ENCODE measurements at regions not wholly inside any gene's neighbourhood (a gene's known extent, or its start where the extent isn't known, plus 50 kb on each side); places are given as distances from the start of the nearest gene placed in this dataset.

- no peak for TF ChIP-seq CTCF (IDR thresholded peaks at IDR 0.05)
- POLR2A ChIA-PET, result no interaction called here
- CTCF ChIA-PET, result no interaction called here
- intact Hi-C loops (cut with micrococcal nuclease), result no loop called here
- Mint-ChIP-seq H3K27me3 (no peaks in the 10 kb centered on the region), H3K4me1 (no peaks in the 10 kb centered on the region), H3K36me3 (ENCODE audit: low read depth) (no peaks in the 10 kb centered on the region), H3K4me3 (no peak overlapping the region), H3K27ac (no peak overlapping the region), H3K9me3 (no peaks in the 10 kb centered on the region)
- DNase-seq, result no peak
- ATAC-seq (ENCODE audit: low read depth), result no peak
Observed at GRCh38 chr10:60607372-60607771, 170.9 kb upstream of the CDK1 start.

GRCh38 chr10:60606343-60607080 lies 171.8 kb upstream of the CDK1 start:
- Mint-ChIP-seq H3K4me3 (no peak overlapping the region), H3K4me1 (no peaks in the 10 kb centered on the region), H3K27ac (no peak overlapping the region), H3K27me3 (no peaks in the 10 kb centered on the region), H3K9me3 (no peaks in the 10 kb centered on the region), H3K36me3 (ENCODE audit: low read depth) (no peaks in the 10 kb centered on the region)
- POLR2A ChIA-PET, result no interaction called here
- no peak for TF ChIP-seq CTCF (IDR thresholded peaks at IDR 0.05)
- intact Hi-C loops (cut with micrococcal nuclease), result no loop called here
- DNase-seq (no peak), ATAC-seq (ENCODE audit: low read depth) (no peak)
- CTCF ChIA-PET, result no interaction called here

GRCh38 chr10:60605476-60605875 lies 172.8 kb upstream of the CDK1 start:
- Mint-ChIP-seq H3K27me3 (no peaks in the 10 kb centered on the region), H3K9me3 (no peaks in the 10 kb centered on the region), H3K27ac (no peak overlapping the region), H3K4me3 (no peak overlapping the region), H3K4me1 (no peaks in the 10 kb centered on the region), H3K36me3 (ENCODE audit: low read depth) (no peaks in the 10 kb centered on the region)
- no peak for TF ChIP-seq CTCF (IDR thresholded peaks at IDR 0.05)
- no peak for DNase-seq
- ChIA-PET POLR2A (no interaction called here), CTCF (no interaction called here)
- no peak for ATAC-seq (ENCODE audit: low read depth)
- intact Hi-C loops (cut with micrococcal nuclease), result no loop called here

GRCh38 chr10:60604342-60604741 lies 173.9 kb upstream of the CDK1 start:
- Mint-ChIP-seq H3K27me3 (no peaks in the 10 kb centered on the region), H3K9me3 (no peaks in the 10 kb centered on the region), H3K36me3 (ENCODE audit: low read depth) (no peaks in the 10 kb centered on the region), H3K27ac (no peak overlapping the region), H3K4me3 (no peak overlapping the region), H3K4me1 (no peaks in the 10 kb centered on the region)
- ATAC-seq (ENCODE audit: low read depth), result no peak
- CTCF ChIA-PET, result no interaction called here
- POLR2A ChIA-PET, result no interaction called here
- no peak for DNase-seq
- no peak for TF ChIP-seq CTCF (IDR thresholded peaks at IDR 0.05)
- intact Hi-C loops (cut with micrococcal nuclease), result no loop called here

- intact Hi-C loops (cut with micrococcal nuclease), result no loop called here
- no peak for ATAC-seq (ENCODE audit: low read depth)
- peaks cover 5% of the 10 kb centered on the region for H3K4me1 Mint-ChIP-seq
- CTCF ChIA-PET, result no interaction called here
- peaks cover 3% of the 10 kb centered on the region for H3K36me3 Mint-ChIP-seq (ENCODE audit: low read depth)
- no peak for TF ChIP-seq CTCF (IDR thresholded peaks at IDR 0.05)
- DNase-seq, result no peak
- H3K4me3 Mint-ChIP-seq, result no peak overlapping the region
- POLR2A ChIA-PET, result no interaction called here
- H3K27ac Mint-ChIP-seq, result no peak overlapping the region
- H3K9me3 Mint-ChIP-seq, result no peaks in the 10 kb centered on the region
- H3K27me3 Mint-ChIP-seq, result no peaks in the 10 kb centered on the region
Observed at GRCh38 chr10:60597513-60597912, 180.8 kb upstream of the CDK1 start.

Data from activated B cell treated with CpG ODN at 0.5 μM for 24 hours (primary cell).